GM23338 (cell line): ENCODE measurements at regions not wholly inside any gene's neighbourhood (a gene's known extent, or its start where the extent isn't known, plus 50 kb on each side); places are given as distances from the start of the nearest gene placed in this dataset.
"Not testable (repeated sequence)": the region's sequence is repeated elsewhere in the genome, so short reads cannot be mapped to it uniquely, and the experiment has no call there.

Experiments
- ATAC-seq: fragments of 200-7000 bp; cut with Tn5 transposase; 3 replicates; pipeline ENCODE4 v1.9.1; 2020
- DNase-seq: peaks from one replicate; pipeline ENCODE4 v3.0.0-alpha.2; 2015; ENCODE audit warnings: low spot score
- H2AFZ ChIP-seq: fragments of 200-600 bp; sonication (generic); 2 replicates; pipeline ENCODE4 v1.8.0; 2016; ENCODE audit warnings: antibody characterized with exemption, mild to moderate bottlenecking, moderate library complexity
- H3F3A ChIP-seq: fragments of 200-600 bp; sonication (generic); replicated peaks from 2 replicates; pipeline ENCODE4 v1.8.0; 2017; ENCODE audit warnings: antibody characterized with exemption, mixed run types, low read depth
- H3K27ac ChIP-seq: fragments of 200-600 bp; sonication (generic); 2 replicates; pipeline ENCODE4 v1.6.1; 2016; ENCODE audit warnings: low read depth
- H3K27me3 ChIP-seq: fragments of 200-600 bp; sonication (generic); 2 replicates; pipeline ENCODE4 v1.8.0; 2016; ENCODE audit warnings: mild to moderate bottlenecking, mixed run types, moderate library complexity; ENCODE audit not compliant: insufficient read depth
- H3K36me3 ChIP-seq: fragments of 200-600 bp; sonication (generic); 2 replicates; pipeline ENCODE4 v1.8.0; 2016; ENCODE audit warnings: mild to moderate bottlenecking; ENCODE audit not compliant: insufficient read depth
- H3K4me1 ChIP-seq: fragments of 200-600 bp; sonication (generic); 2 replicates; pipeline ENCODE4 v1.8.0; 2016; ENCODE audit warnings: mild to moderate bottlenecking, moderate library complexity; ENCODE audit not compliant: insufficient read depth
- H3K4me2 ChIP-seq: fragments of 200-600 bp; sonication (generic); 2 replicates; pipeline ENCODE4 v1.7.1; 2017; ENCODE audit warnings: mixed run types
- H3K4me3 ChIP-seq: fragments of 200-600 bp; sonication (generic); 2 replicates; pipeline ENCODE4 v1.6.1; 2016; ENCODE audit warnings: mixed run types
- H3K79me2 ChIP-seq: fragments of 200-600 bp; sonication (generic); replicated peaks from 2 replicates; pipeline ENCODE4 v1.8.0; 2017; ENCODE audit warnings: mild to moderate bottlenecking; ENCODE audit not compliant: insufficient read depth
- H3K9me2 ChIP-seq: fragments of 200-600 bp; sonication (generic); 2 replicates; pipeline ENCODE4 v1.8.0; 2017; ENCODE audit not compliant: insufficient read depth
- H4K20me1 ChIP-seq: fragments of 200-600 bp; sonication (generic); replicated peaks from 2 replicates; pipeline ENCODE4 v1.8.0; 2017; ENCODE audit warnings: mild to moderate bottlenecking; ENCODE audit not compliant: insufficient read depth
- H3K27ac Mint-ChIP-seq: 2 replicates; pipeline ENCODE4 v1.8.0; 2020; ENCODE audit warnings: inconsistent platforms, mild to moderate bottlenecking, moderate library complexity, mixed read lengths
- H3K27me3 Mint-ChIP-seq: 3 replicates; pipeline ENCODE4 v1.8.0; 2022; ENCODE audit warnings: low read depth, mild to moderate bottlenecking, moderate library complexity, mixed read lengths, inconsistent platforms; ENCODE audit not compliant: insufficient read depth, poor library complexity
- H3K36me3 Mint-ChIP-seq: 3 replicates; pipeline ENCODE4 v1.8.0; 2021; ENCODE audit warnings: low read depth, mild to moderate bottlenecking, inconsistent platforms, moderate library complexity, mixed read lengths
- H3K4me1 Mint-ChIP-seq: 3 replicates; pipeline ENCODE4 v1.8.0; 2020; ENCODE audit warnings: mild to moderate bottlenecking, inconsistent platforms, mixed read lengths
- H3K4me3 Mint-ChIP-seq: 3 replicates; pipeline ENCODE4 v1.8.0; 2021; ENCODE audit warnings: moderate library complexity, mild to moderate bottlenecking, inconsistent platforms, mixed read lengths
- H3K9me3 Mint-ChIP-seq: 3 replicates; pipeline ENCODE4 v1.8.0; 2020; ENCODE audit warnings: moderate library complexity, mild to moderate bottlenecking, inconsistent platforms, mixed read lengths
- EZH2phosphoT487 ChIP-seq: fragments of 200-600 bp; sonication (generic); IDR thresholded peaks from one replicate; pipeline ENCODE4 v1.8.1; 2018; ENCODE audit warnings: antibody characterized with exemption; ENCODE audit not compliant: unreplicated experiment
- JUNB ChIP-seq: IDR thresholded peaks from one replicate; pipeline ENCODE4 v1.6.1; 2016; ENCODE audit warnings: antibody characterized with exemption; ENCODE audit not compliant: unreplicated experiment
- NANOG ChIP-seq: IDR thresholded peaks from 2 replicates; pipeline ENCODE4 v1.6.1; 2016; ENCODE audit warnings: antibody characterized with exemption, borderline replicate concordance
- POLR2AphosphoS5 ChIP-seq: IDR thresholded peaks from 2 replicates; pipeline ENCODE4 v1.6.1; 2016; ENCODE audit warnings: antibody characterized with exemption, low read depth
- REST ChIP-seq: IDR thresholded peaks from one replicate; pipeline ENCODE4 v1.6.1; 2018; ENCODE audit warnings: antibody characterized with exemption; ENCODE audit not compliant: unreplicated experiment
- STAT1 ChIP-seq: IDR thresholded peaks from one replicate; pipeline ENCODE4 v1.6.1; 2016; ENCODE audit warnings: antibody characterized with exemption; ENCODE audit not compliant: unreplicated experiment

DNA sequence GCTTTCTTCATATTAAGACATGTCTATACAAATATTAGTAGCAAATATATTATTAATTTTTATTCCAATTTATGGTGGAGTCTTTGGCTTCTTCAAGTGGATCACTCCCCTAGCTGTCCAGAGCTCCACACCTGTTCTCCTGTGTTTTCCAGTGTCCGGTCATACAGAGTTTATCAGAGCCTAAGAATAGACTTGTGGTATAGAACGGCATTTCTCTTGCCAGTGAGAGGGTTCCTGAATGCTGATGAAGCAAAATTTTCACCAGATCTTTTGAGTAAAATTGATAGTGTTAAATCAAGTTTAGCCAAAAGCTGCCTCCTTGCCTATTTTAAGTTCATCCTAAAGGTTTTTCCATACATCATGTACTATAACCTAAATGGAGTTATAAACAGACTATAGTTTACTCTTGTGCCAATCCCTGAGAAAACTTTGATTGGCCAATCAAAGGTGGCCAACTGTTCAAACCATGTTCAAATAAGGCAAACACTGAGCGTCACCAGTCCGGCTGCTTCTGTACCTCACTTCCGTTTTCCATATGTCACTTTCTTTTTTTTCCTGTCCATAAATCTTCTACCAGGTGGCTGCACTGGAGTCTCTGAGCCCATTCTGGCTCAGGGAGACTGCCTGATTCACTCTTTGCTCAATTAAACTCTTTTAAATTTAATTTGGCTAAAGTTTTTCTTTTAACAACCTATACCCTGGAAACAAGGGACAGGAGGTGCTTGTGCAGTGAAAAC lies 422.7 kb upstream of the FRG2C start:
- H3K36me3 Mint-ChIP-seq, H3K9me3 Mint-ChIP-seq, ATAC-seq, H2AFZ ChIP-seq, H3K79me2 ChIP-seq, H3K27ac ChIP-seq, H4K20me1 ChIP-seq, H3K36me3 ChIP-seq, H3K27me3 ChIP-seq, H3K9me2 ChIP-seq, H3K27me3 Mint-ChIP-seq, H3K4me3 ChIP-seq, H3F3A ChIP-seq, H3K4me1 ChIP-seq, DNase-seq, H3K4me2 ChIP-seq, H3K27ac Mint-ChIP-seq, H3K4me3 Mint-ChIP-seq: not testable (repeated sequence)
- H3K4me1 Mint-ChIP-seq, result peaks cover 17% of the 10 kb centered on the region

DNA sequence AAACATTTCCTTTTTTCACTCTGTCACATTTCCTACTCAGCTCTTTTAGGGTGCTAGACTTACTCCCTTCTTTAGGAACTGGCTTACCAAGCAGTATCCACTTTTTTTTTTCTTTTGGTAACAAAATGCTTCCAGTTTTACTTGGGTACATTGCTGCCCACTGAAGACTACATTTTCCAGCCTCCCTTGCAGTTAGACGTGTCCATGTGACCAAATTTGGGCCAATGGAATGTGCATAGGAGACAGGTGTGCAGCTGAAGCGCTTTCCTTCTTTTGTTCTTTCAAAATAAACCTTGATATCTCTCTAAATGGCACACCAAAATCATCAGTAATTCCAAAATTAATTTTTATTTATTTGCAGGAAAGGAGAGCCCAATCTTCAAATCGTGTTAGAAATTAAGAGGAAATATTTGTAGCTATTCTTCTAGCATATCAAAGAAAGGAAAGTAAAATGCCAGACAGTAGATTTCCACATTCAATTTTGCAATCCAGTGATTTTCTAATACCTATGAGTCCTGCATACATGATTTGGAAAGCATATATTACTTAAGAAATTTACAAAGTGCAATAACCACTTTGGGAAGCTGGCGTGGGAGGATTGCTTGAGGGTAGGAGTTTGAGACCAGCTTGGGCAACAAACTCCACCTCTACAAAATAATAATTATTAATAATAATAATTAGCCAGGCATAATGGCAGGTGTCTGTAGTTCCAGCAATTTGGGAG lies 422.0 kb upstream of the FRG2C start:
- Histone ChIP-seq H3K4me3 (no peak overlapping the region), H3K27ac (no peak overlapping the region), H3F3A (no peaks in the 10 kb centered on the region), H2AFZ (no peak overlapping the region), H3K27me3 (no peaks in the 10 kb centered on the region), H4K20me1 (no peaks in the 10 kb centered on the region), H3K9me2 (no peaks in the 10 kb centered on the region), H3K79me2 (no peaks in the 10 kb centered on the region), H3K36me3 (no peaks in the 10 kb centered on the region), H3K4me2 (no peak overlapping the region), H3K4me1 (peaks cover 5% of the 10 kb centered on the region)
- ATAC-seq, result no peak
- TF ChIP-seq REST (no peak), STAT1 (no peak), POLR2AphosphoS5 (no peak), JUNB (no peak)
- no peak for DNase-seq
- Mint-ChIP-seq H3K9me3 (no peaks in the 10 kb centered on the region), H3K4me1 (peaks cover 15% of the 10 kb centered on the region), H3K27me3 (no peaks in the 10 kb centered on the region), H3K36me3 (no peaks in the 10 kb centered on the region), H3K27ac (no peak overlapping the region), H3K4me3 (no peak overlapping the region)

DNA sequence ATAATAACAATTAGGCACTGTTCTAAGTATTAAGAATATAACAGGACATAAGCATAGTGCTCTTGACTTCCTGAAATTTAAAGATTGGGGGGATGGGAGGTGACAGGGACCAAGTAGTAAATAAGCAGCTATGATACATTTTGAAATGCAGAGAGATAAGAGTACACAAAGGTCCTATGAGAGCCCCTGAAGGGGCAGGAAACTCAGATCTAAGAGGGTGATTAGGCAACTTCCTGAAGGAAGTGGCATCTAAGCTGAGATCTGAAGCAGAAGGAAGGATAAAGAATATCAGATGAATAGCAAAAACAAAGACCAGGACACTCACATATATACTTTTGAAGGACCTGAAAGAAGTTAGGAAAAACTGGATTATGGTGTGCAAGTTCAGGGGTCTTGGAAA lies 415.2 kb upstream of the FRG2C start:
- H3K9me2 ChIP-seq, result 0 out of 2 replicates have a peak, but pooled peaks cover 3% of the 10 kb centered on the region
- no peaks in the 10 kb centered on the region for H3F3A ChIP-seq
- H3K27ac ChIP-seq, result no peak overlapping the region
- H3K27me3 ChIP-seq, result no peaks in the 10 kb centered on the region
- H2AFZ ChIP-seq, result no peak overlapping the region
- no peaks in the 10 kb centered on the region for H3K36me3 ChIP-seq
- no peak overlapping the region for H3K4me2 ChIP-seq
- no peaks in the 10 kb centered on the region for H4K20me1 ChIP-seq
- H3K27ac Mint-ChIP-seq, result no peak overlapping the region
- no peaks in the 10 kb centered on the region for H3K79me2 ChIP-seq
- H3K4me1 ChIP-seq, result peaks cover 15% of the 10 kb centered on the region
- peaks cover 19% of the 10 kb centered on the region for H3K4me1 Mint-ChIP-seq
- H3K4me3 Mint-ChIP-seq, result no peak overlapping the region
- H3K9me3 Mint-ChIP-seq, result no peaks in the 10 kb centered on the region
- ATAC-seq (no peak), DNase-seq (no peak)
- H3K36me3 Mint-ChIP-seq, result no peaks in the 10 kb centered on the region
- H3K27me3 Mint-ChIP-seq, result no peaks in the 10 kb centered on the region
- no peak overlapping the region for H3K4me3 ChIP-seq
- no peak for TF ChIP-seq EZH2phosphoT487
- TF ChIP-seq POLR2AphosphoS5, result no peak
- TF ChIP-seq NANOG, result no peak
